ENCODE measurements at regions not wholly inside any gene's neighbourhood (a gene's known extent, or its start where the extent isn't known, plus 50 kb on each side); places are given as distances from the start of the nearest gene placed in this dataset.

GRCh38 chr11:69922015-69922595, 102.9 kb upstream of the FGF3 start:
- FAIRE-seq: no peak
- TF ChIP-seq POLR2A (IDR thresholded peaks at IDR 0.05; ENCODE audit: low read depth, low read length): no peak
- DNase-seq (ENCODE audit: insufficient read length, low spot score): no peak

- DNase-seq (ENCODE audit: insufficient read length, low spot score) (no peak), FAIRE-seq (no peak)
- no peak for TF ChIP-seq POLR2A (IDR thresholded peaks at IDR 0.05; ENCODE audit: low read depth, low read length)
Measured at GRCh38 chr11:69922596-69923111, 103.4 kb upstream of the FGF3 start.

- DNase-seq (ENCODE audit: insufficient read length, low spot score) (no peak), FAIRE-seq (no peak)
- no peak for TF ChIP-seq POLR2A (IDR thresholded peaks at IDR 0.05; ENCODE audit: low read depth, low read length)
Measured at GRCh38 chr11:69923196-69923595, 104.0 kb upstream of the FGF3 start.

GRCh38 chr11:69923641-69924307, 104.6 kb upstream of the FGF3 start:
- FAIRE-seq: no peak
- no peak for TF ChIP-seq POLR2A (IDR thresholded peaks at IDR 0.05; ENCODE audit: low read depth, low read length)
- no peak for DNase-seq (ENCODE audit: insufficient read length, low spot score)

- DNase-seq (ENCODE audit: insufficient read length, low spot score) (no peak), FAIRE-seq (no peak)
- no peak for TF ChIP-seq POLR2A (IDR thresholded peaks at IDR 0.05; ENCODE audit: low read depth, low read length)
Measured at GRCh38 chr11:69924308-69925161, 105.3 kb upstream of the FGF3 start.

- FAIRE-seq (no peak), DNase-seq (ENCODE audit: insufficient read length, low spot score) (no peak)
- no peak for TF ChIP-seq POLR2A (IDR thresholded peaks at IDR 0.05; ENCODE audit: low read depth, low read length)
Measured at GRCh38 chr11:69925366-69926196, 106.4 kb upstream of the FGF3 start.

- TF ChIP-seq POLR2A (IDR thresholded peaks at IDR 0.05; ENCODE audit: low read depth, low read length): no peak
- DNase-seq (ENCODE audit: insufficient read length, low spot score) (no peak), FAIRE-seq (no peak)
Measured at GRCh38 chr11:69926376-69927050, 107.3 kb upstream of the FGF3 start.

GRCh38 chr11:69928121-69928520, 108.9 kb upstream of the FGF3 start:
- no peak for TF ChIP-seq POLR2A (IDR thresholded peaks at IDR 0.05; ENCODE audit: low read depth, low read length)
- FAIRE-seq (no peak), DNase-seq (ENCODE audit: insufficient read length, low spot score) (no peak)

GRCh38 chr11:69928975-69929374, 109.8 kb upstream of the FGF3 start:
- FAIRE-seq: no peak
- no peak for TF ChIP-seq POLR2A (IDR thresholded peaks at IDR 0.05; ENCODE audit: low read depth, low read length)
- no peak for DNase-seq (ENCODE audit: insufficient read length, low spot score)

- FAIRE-seq: no peak
- DNase-seq (ENCODE audit: insufficient read length, low spot score): no peak
- no peak for TF ChIP-seq POLR2A (IDR thresholded peaks at IDR 0.05; ENCODE audit: low read depth, low read length)
Measured at GRCh38 chr11:69930081-69931059, 111.2 kb upstream of the FGF3 start.

- no peak for FAIRE-seq
- no peak for TF ChIP-seq POLR2A (IDR thresholded peaks at IDR 0.05; ENCODE audit: low read depth, low read length)
- DNase-seq (ENCODE audit: insufficient read length, low spot score): no peak
Measured at GRCh38 chr11:69931060-69931910, 112.1 kb upstream of the FGF3 start.
